ENCODE measurements at regions not wholly inside any gene's neighbourhood (a gene's known extent, or its start where the extent isn't known, plus 50 kb on each side); places are given as distances from the start of the nearest gene placed in this dataset.

DNA sequence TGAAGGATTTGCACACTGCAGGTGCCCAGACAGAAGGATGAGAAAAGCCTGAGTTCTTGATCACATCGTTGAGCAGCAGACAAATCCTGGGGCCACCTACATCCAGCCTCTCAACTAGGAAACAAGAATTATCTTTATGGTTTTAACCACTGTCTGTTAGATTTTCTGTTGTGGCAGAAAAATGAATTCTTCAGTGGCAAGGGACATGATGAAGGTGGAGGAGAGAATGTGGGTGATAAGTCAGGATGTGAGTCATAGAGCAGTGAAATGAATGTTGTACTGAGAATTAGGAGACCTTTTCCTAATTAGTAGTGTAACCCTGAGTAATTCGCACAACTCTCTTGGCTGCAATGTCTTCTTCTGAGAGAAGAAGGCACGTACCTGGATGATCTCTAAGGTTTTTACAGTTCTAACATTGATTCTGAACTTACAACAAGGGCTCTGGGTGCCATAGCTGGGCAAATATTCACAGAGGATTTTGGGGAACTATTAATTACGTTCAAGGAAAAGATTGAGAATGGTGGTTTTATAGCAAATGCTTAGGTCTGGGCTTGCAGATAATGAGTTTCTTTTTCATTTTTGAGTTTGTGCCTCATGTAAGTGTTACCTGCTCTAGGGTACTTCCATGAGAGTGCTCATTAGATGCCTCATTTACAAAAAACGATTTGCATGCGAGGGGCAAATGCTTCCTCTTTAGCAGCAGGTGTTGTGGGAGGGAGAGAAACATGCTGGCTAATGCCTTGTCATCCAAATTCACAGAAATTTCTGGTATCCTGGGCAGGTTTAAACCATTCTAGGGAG lies 111.0 kb upstream of the KL start:
- TF ChIP-seq POLR2A (IDR thresholded peaks at IDR 0.05), result no peak
- TF ChIP-seq, protein P1, sequence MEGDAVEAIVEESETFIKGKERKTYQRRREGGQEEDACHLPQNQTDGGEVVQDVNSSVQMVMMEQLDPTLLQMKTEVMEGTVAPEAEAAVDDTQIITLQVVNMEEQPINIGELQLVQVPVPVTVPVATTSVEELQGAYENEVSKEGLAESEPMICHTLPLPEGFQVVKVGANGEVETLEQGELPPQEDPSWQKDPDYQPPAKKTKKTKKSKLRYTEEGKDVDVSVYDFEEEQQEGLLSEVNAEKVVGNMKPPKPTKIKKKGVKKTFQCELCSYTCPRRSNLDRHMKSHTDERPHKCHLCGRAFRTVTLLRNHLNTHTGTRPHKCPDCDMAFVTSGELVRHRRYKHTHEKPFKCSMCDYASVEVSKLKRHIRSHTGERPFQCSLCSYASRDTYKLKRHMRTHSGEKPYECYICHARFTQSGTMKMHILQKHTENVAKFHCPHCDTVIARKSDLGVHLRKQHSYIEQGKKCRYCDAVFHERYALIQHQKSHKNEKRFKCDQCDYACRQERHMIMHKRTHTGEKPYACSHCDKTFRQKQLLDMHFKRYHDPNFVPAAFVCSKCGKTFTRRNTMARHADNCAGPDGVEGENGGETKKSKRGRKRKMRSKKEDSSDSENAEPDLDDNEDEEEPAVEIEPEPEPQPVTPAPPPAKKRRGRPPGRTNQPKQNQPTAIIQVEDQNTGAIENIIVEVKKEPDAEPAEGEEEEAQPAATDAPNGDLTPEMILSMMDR (IDR thresholded peaks at IDR 0.05), result no peak

All from heart left ventricle (tissue), 13 donors.